GM21723 (cell line): ENCODE measurements at regions not wholly inside any gene's neighbourhood (a gene's known extent, or its start where the extent isn't known, plus 50 kb on each side); places are given as distances from the start of the nearest gene placed in this dataset.
"Not testable (repeated sequence)": the region's sequence is repeated elsewhere in the genome, so short reads cannot be mapped to it uniquely, and the experiment has no call there.

Experiments used
- ATAC-seq: cut with Tn5 transposase; IDR thresholded peaks from one replicate; pipeline ENCODE4 v1.9.1; 2021; ENCODE audit warnings: mild to moderate bottlenecking, moderate library complexity; ENCODE audit not compliant: unreplicated experiment

DNA sequence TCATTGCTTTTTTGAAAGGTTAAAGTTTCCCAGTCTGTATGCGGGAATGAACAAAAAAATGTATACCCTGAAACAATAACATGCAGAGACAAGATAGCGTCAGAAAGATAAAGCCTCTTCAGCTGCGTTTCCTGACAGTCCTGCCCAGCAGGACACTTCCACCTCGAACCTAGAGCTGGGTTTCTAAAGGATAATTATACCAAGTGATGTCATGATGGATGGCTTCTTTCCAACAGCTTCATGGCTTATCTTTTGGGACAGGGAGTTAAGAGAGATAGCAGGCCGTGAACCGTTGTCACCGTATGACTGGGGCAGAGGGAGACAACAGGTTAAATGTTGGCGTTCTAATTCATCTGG, 267.6 kb upstream of the SGK1 start:
- no peak for ATAC-seq

DNA sequence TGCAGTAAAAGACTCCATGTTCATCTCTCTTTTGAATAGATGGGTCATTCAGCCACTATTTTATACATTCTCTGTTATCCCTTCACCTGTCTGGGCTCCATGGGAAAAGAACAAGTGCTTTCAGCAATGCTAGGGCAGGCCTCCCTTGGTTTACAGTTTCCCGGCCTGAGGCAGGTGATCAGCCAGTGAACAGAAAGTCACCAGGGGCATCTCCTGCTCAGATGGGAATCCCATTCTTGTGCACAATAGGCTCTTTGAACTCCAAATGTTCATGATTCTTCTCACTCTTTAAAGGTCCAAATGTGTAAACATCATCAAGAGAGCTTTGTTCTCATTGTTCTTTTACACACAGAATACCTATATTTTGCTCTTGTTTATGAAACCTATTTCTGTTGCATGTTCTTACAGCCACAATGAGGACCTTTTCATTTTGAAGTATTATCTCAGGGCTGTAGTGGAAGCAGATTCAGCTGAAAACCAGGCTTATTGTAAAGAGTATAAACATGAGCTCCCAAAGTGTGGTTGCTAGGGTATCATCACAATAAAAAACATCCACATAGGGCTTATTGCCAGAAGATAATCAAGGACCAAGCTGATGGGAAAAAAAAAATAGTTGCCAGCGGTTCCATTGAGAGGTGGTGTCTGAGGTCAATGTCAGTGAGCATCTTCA, 267.1 kb upstream of the SGK1 start:
- no peak for ATAC-seq

DNA sequence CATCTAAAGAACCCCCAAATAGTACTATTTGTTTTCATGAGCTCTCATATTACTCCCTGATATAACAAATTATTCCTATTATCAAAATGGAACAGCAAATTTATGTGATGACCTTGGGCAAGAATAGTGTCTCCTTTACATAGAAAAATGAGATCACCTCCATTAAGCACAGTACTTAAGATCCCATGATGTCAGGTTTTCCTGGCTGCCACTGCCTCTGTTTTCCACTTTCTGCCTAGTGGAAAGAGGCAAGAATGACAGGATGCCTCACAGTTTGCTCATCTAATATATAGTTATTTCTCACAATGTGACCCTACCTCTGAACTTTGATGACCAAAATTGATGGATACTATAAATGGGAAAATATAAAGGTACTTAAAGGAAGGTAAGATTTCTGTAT, 260.1 kb upstream of the SGK1 start:
- no peak for ATAC-seq

DNA sequence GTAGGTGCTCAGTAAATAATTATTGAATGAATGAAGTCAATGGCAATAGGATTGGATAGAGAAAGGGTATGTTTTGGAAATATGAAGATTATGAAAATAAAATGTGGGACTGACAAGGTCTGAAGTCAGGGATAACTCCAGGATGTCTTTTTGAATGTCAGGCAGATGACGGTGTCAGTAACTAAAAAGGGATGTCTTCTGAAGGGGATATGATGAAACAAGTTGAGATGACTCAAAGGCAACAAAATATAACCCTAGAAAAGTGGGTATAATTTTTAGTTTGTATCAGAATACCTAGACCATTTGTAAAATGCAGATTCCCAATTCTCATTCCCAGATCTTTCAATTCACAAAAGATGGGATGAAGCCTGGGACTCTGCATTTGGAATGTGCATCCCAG, 257.3 kb upstream of the SGK1 start:
- ATAC-seq, result no peak

DNA sequence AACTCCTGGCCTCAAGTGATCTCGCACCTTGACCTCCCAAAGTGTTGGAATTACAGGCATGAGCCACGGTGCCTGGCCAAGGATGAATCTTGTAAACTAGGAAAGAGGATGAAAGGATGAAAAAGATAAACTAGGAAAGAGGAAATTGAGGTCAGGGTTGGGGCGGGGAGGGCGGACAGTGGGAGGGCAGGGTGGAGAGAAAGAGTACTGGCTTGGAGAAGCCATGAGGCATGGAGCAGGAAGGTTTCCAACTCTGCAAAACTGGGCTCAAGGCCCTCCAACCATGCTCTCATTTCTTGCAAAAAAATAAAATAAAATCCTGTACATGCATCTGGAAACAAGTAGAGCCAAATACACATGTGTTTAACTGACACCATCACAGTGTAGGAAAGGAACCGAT, 256.6 kb upstream of the SGK1 start:
- ATAC-seq, result no peak

DNA sequence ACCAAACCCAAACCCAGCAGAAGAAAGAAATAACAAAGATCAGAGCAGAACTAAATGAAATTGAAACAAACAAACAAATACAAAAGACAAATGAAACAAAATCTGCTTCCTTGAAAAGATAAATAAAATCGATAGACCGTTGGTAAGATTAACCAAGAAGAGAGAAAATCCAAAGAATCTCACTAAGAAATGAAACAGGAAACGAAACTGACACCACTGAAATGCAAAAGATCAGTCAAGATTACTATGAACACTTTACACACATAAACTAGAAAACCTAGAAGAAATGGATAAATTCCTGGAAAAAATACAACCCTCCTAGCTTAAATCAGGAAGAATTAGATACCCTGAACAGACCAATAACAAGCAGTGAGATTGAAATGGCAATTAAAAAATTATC, 252.1 kb upstream of the SGK1 start:
- not testable (repeated sequence) for ATAC-seq

DNA sequence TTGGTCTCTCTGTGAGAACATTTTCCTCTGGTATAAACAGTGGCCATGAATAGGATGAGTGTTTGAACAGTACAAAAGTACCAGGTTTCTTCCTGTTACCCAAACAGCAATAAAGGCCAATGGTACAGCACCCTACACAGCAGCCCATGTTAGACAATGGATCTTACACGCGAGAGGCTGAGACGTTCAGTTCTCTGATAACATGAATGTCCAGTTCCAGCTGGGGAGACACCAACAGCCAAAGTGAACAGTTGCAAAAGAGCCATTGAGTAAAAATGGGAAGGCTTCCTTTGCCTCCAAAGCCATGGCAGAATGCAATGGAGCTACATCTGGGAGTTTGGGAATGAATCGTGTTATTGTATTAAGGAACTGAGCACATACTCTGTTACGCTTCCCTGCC, 246.8 kb upstream of the SGK1 start:
- ATAC-seq, result no peak

DNA sequence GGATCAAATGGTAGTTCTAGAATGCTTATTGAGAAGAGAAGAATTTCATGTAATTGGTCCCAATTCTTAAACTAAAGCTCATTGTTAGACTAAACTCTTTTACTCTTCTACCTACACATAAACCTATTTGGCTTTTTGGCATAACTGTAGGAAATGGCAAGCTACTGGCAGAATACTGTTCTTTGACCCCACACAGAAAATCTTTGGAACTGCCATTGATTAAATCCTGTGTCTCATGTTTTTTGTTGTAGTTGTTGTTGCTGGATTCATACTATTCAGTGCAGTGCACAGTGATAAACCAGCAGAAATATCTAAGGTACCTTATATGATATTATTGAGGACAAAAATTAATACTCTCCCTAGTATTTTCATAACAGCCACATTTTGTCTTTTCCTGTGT, 242.1 kb upstream of the SGK1 start:
- ATAC-seq, result no peak

DNA sequence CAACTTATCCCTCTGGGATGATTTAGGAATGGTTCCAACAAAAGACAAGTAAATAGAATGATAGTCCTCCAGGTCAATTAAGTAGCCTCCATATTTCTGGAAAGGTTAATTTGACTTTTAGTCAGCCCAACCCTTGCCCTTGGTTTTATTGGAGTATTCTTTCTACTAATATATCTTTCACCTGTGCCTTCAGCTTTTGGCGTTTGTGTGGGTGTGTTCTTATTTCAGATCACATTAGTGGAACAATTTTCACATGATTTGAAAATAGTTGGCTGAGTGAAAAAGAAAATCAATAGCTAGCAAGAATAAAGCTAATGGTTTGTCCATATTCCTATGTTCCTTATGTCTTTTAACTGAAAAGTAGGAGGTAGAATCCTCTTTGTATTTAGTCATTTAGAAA, 239.6 kb upstream of the SGK1 start:
- ATAC-seq, result no peak

DNA sequence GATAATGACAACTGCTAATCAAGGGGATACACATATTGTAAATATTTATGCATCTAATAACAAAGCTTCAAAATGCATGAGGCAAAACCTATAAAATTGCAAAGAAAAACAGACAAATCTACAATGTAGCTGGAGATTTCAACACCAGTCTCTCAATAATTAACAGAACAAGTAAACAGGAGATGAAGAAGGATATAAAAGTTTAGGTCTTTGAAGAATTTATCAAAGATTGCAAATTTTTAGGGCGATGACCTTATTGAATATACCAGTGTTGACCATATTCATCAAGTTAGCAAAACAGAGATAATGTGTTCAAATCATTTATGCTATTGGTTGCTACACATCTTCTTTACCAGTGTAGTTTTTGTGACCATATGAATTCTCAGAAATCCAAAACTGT, 237.8 kb upstream of the SGK1 start:
- ATAC-seq, result no peak

DNA sequence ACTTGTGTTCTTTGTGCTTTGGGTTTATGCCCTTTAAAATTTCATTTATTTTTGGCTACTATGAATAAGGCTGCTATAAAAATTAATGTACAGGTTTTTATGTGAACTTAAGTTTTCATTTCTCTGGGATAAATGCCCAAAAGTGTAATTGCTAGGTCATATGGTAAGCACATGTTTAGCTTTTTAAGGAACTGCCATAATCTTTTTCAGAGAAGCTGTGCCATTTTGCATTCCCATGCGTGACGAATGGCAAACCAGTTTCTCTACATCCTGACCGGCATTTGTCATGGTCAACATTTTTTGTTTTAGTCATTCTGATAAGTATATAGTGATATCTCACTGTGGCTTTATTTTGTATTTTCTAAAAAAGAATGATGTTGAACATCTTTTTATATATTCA, 236.0 kb upstream of the SGK1 start:
- ATAC-seq, result no peak

DNA sequence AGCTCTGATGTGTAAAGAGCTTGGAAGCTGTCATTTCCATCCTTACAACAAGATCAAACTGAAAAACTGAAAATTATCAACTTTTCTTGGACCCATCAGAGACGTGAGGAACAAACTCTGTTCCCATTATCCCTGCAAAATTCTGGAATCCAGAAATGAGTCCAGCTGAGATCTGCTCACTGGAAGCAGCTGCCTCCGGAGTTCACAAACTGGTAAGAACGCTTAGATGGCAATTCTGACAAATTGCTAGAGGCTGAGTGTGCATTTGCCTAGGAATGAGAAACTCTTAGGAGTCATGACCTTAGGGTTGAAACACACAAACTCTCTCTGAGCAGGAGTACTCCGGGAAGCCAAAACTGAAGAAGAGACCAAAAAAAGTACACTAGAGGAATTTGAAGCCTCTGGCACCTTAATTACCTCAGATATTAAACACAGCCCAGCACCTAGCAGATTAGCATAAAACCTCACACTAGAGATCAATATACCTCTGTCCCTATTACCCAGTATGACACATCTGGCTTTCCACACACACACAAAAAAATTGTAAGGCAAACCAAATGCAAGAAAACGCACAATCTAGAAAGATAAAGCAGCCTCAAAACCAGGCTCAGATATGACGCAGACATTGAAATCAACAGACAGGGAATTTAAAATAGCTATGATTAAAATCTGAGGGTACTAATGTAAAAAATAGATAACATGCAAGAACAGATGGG, 233.5 kb upstream of the SGK1 start:
- ATAC-seq, result no peak

DNA sequence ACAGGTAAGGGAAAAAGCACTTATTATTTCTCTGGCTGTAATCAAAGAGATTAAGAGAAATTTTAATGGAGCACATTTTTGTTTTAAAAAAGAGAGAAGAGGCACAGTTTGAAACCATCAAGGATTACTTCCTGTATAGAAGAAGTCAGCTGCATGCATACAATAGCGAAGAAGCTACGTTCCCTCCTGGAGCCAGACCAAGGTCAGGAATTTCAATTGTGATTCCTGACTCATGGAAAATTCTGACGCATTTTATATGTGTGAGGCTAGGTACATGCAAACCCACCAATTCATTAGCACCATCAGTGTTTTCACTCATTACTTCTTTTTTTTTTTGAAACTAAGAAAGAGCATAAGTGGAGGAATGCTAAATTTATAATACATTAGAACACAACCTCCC, 232.7 kb upstream of the SGK1 start:
- ATAC-seq, result no peak

DNA sequence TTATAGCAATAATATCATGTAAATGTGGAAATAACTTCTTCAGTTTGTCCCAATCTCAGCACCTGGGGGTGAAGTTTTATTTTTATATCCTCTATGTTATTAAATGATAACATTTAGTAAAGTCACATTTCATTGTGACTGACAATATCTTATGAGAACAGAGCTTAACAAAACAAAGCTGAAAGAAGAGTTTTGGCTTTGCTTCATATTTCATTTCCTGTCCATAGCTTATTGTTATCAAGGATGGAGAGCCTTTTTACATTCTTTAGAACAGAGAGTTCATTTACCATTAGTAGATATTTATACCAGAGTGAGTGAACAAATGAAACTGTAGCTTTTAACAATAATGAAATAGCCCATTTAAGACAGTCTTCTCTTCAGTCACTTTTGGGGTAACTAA, 231.9 kb upstream of the SGK1 start:
- no peak for ATAC-seq

DNA sequence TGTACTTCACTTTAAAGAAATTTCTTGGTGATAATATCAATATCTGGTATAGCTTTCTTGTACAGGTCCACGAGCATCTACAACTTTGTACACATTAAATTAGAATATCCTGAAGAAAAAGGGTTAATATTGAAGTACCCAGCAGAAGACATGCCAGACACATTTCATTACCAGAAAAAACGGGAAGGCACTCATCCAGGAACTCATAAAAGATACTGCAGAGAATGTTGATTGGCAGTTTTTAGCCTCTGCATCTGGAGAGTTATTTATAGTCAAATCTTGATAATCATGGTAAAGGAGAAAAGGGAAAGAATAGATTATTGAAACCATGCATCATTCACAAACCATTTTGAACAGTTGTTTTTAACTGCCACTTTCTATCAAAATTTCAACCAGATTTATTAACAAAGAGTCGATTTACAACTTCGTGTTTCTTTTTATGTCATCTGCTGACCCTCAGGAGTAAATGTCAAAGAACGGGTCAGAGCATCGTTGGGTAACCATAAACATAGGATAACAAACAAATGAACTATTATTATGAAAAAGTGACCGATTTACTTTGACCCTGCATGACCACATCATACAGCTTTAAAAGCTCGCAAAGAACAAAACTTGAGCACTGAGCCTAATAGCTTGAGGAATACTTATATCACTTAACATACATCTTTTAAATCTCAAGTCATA, 229.2 kb upstream of the SGK1 start:
- ATAC-seq, result no peak

DNA sequence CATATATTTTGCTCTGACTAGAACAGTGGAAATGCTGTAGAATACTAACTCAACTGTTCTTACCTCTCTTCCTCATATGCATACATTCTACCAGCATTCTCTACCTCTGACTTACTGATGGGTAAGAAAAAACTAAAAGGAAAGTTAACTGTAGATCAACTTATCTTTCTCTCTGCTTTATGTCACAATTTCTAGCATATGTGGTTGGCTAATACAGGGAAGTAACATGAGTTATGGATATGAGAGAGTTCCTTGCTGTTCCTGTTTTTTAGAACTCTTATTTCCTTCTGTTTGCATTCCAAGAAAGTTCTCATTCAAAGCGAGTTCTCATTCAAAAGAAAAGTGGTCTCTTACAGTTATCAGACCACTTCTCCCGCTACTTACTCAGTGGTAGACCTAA, 226.8 kb upstream of the SGK1 start:
- no peak for ATAC-seq

DNA sequence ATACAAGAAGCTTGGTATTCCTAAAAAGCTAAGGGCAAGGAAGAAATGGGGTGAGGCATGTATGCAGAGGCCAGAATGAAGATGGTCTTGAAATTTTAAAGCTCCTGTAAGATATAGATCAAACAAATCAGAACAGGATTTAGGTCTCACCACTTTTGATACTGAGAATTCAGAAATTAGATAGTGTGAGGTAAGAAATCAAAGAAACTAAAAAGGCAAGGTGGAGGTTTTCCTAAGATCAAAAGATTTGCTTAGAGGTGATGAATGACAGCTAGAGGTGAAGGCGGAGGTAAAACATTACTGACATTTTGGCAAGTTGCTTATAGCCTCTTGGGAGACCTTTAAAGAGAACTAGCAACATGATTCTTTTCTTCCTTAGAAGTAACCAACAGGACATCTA, 225.2 kb upstream of the SGK1 start:
- ATAC-seq, result no peak

DNA sequence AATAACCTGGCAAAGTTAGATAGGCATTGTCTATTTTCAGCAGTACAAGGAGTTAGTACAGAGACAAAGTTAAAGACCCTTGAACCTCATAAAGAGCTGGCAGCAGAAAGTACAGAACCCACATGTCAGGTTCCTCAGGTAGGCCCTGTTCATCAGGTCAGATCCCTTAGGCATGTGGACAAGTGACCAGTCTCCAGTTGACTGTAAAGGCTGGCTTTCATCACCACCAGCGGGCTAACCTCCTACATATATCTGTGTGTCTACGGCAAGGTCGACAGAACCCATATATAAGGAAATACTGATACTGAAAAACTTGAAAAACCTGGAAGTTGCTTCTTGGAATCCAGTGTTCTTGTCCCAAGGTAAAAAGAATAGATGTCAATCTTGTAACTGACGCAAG, 223.1 kb upstream of the SGK1 start:
- ATAC-seq, result no peak

DNA sequence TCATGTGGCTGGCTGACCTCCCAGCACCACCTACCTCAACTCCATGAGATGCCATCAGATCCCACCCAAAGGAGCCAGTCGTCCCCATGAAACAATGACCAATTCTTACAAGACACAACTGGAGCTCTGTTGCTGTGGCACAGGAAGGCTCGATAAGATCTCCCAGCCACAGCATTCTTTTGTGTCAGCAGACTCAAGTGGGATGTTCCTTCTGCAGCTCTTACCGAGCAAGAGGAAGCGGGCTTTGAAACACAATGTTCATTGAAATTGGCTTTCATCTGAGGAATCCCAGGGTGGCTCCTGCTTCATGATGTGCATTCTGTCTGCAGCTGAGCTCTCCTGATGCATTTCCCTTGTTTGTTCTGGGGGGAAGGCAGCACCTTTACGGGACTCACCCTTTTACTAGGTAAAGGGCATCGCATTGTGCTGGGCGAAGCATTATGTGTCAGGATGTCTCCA, 222.0 kb upstream of the SGK1 start:
- ATAC-seq, result no peak

DNA sequence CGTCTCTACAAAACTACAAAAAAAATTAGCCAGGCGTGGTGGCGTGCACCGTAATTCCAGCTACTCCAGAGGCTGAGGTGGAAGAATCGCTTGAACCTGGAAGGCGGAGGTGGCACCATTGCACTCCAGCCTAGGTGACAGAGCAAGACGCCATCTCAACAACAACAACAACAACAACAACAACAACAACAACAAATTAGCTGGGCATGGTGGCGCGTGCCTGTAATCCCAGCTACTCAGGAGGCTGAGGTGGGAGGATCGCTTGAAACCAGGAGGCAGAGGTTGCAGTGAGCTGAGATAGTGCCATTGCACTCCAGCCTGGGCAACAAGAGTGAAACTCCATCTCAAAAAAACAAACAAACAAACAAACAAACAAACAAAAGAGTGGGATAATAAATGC, 219.9 kb upstream of the SGK1 start:
- ATAC-seq, result not testable (repeated sequence)

DNA sequence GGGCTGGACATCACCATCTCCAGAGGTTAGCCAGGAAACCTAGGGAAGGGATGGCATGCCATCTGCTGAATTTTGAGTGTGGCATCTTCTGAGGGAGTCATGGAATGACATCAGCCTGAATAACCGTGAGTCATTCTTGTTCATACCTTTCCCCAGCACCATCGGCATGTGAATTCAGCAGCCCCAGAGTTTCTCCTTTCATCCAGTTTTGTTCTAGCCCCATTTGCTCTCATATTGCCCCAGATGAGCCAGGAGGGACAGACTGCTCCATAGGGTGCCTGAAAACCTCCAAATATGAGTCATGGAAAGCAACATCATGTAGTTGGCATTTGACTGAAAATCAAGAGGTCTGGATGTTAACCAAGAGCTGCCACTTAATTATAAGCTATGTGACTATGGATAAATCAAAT, 219.2 kb upstream of the SGK1 start:
- ATAC-seq, result no peak

DNA sequence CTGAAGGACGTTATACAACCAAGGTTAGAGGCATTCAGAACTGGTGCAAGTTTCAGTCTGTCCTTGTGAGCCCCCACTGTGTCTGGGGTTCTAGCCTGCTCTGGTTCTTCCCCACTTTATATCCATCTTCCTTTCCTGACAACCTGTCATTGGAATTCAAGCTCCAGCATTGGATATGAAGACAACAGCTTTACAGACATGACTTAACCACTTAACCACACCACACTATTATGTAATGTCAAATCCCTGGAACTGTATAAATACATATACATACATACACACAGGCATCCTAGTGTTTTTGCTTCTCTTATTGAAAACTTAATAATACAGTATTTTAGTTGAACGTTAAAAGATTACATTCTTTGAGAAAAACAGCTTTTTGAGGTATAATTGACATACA, 217.9 kb upstream of the SGK1 start:
- no peak for ATAC-seq
